Activated T-cell treated with anti-CD3 and anti-CD28 coated beads, Interleukin-2, amount 50 U/mL, for 72 hours (primary cell): ENCODE measurements at regions not wholly inside any gene's neighbourhood (a gene's known extent, or its start where the extent isn't known, plus 50 kb on each side); places are given as distances from the start of the nearest gene placed in this dataset.

Source experiments
- ATAC-seq, 2 donors: fragments of 150-1000 bp; cut with Tn5 transposase; replicated peaks in 1 of 2; 2 replicates each; pipeline ENCODE4 v1.10.0; 2021; ENCODE audit warnings: moderate library complexity in 2 of 2, mild to moderate bottlenecking in 1 of 2
- DNase-seq, 2 donors: peaks; one replicate each; pipeline ENCODE4 v3.0.0; 2021 to 2022; ENCODE audit warnings: mixed read lengths in 1 of 2
- H3K27ac Mint-ChIP-seq: one replicate; pipeline ENCODE4 v1.8.0; 2022; ENCODE audit warnings: mild to moderate bottlenecking, moderate library complexity, mixed read lengths
- H3K27me3 Mint-ChIP-seq: one replicate; pipeline ENCODE4 v1.8.0; 2022; ENCODE audit warnings: low read depth, mixed read lengths
- H3K36me3 Mint-ChIP-seq, 2 donors: one replicate each; pipeline ENCODE4 v1.8.0; 2022; ENCODE audit warnings: mixed read lengths in 2 of 2, mild to moderate bottlenecking in 1 of 2; ENCODE audit not compliant: insufficient read depth in 2 of 2
- H3K4me1 Mint-ChIP-seq: one replicate; pipeline ENCODE4 v1.8.0; 2022; ENCODE audit warnings: low read depth, mixed read lengths
- H3K4me3 Mint-ChIP-seq, 2 donors: one replicate each; pipeline ENCODE4 v1.8.0; 2022; ENCODE audit warnings: mild to moderate bottlenecking in 2 of 2, mixed read lengths in 2 of 2, moderate library complexity in 2 of 2
- H3K9me3 Mint-ChIP-seq, 2 donors: one replicate each; pipeline ENCODE4 v1.8.0; 2022; ENCODE audit warnings: mixed read lengths in 2 of 2

- ATAC-seq (peak in 1 of 2 donors; percentile 50), DNase-seq (no peak)
- Mint-ChIP-seq H3K4me3 (no peak overlapping the region), H3K36me3 (no peaks in the 10 kb centered on the region), H3K27ac (no peak overlapping the region), H3K27me3 (peaks cover 15% of the 10 kb centered on the region), H3K4me1 (peaks cover 12% of the 10 kb centered on the region), H3K9me3 (peaks cover 0 to 1% of the 10 kb centered on the region in 2 donors)
Observed at GRCh38 chr1:87451229-87451920, 122.7 kb downstream of the LMO4 start.

- ATAC-seq = no peak
- peaks cover 12% of the 10 kb centered on the region for H3K4me1 Mint-ChIP-seq
- H3K27me3 Mint-ChIP-seq = peaks cover 15% of the 10 kb centered on the region
- H3K27ac Mint-ChIP-seq = no peak overlapping the region
- peaks cover 0 to 1% of the 10 kb centered on the region in 2 donors for H3K9me3 Mint-ChIP-seq
- H3K36me3 Mint-ChIP-seq = no peaks in the 10 kb centered on the region
- DNase-seq = no peak
- H3K4me3 Mint-ChIP-seq = no peak overlapping the region
Observed at GRCh38 chr1:87452648-87453047, 124.0 kb downstream of the LMO4 start.

- ATAC-seq (no peak), DNase-seq (no peak)
- H3K36me3 Mint-ChIP-seq = no peaks in the 10 kb centered on the region
- H3K4me1 Mint-ChIP-seq = no peaks in the 10 kb centered on the region
- peaks cover 3 to 4% of the 10 kb centered on the region in 2 donors for H3K9me3 Mint-ChIP-seq
- H3K27ac Mint-ChIP-seq = no peak overlapping the region
- H3K4me3 Mint-ChIP-seq = no peak overlapping the region
- peaks cover 36% of the 10 kb centered on the region for H3K27me3 Mint-ChIP-seq
Observed at GRCh38 chr1:87457408-87457807, 128.7 kb downstream of the LMO4 start.

- H3K4me3 Mint-ChIP-seq = no peak overlapping the region
- H3K36me3 Mint-ChIP-seq = no peaks in the 10 kb centered on the region
- no peak for ATAC-seq
- peaks cover 2 to 4% of the 10 kb centered on the region in 2 donors for H3K9me3 Mint-ChIP-seq
- peaks cover 24% of the 10 kb centered on the region for H3K27me3 Mint-ChIP-seq
- peaks cover 6% of the 10 kb centered on the region for H3K4me1 Mint-ChIP-seq
- H3K27ac Mint-ChIP-seq = no peak overlapping the region
- no peak for DNase-seq
Observed at GRCh38 chr1:87462894-87463293, 134.2 kb downstream of the LMO4 start.

- Mint-ChIP-seq H3K36me3 (no peaks in the 10 kb centered on the region), H3K27ac (no peak overlapping the region), H3K4me3 (peak overlapping the region in 1 of 2 donors; percentile 2), H3K27me3 (peaks cover 19% of the 10 kb centered on the region), H3K4me1 (peaks cover 6% of the 10 kb centered on the region), H3K9me3 (peaks cover 2 to 4% of the 10 kb centered on the region in 2 donors)
- DNase-seq = no peak
- peak in 1 of 2 donors; percentile 39 for ATAC-seq
Observed at GRCh38 chr1:87464022-87464490, 135.4 kb downstream of the LMO4 start.

- ATAC-seq (no peak), DNase-seq (no peak)
- H3K4me1 Mint-ChIP-seq = peaks cover 6% of the 10 kb centered on the region
- no peak overlapping the region for H3K27ac Mint-ChIP-seq
- H3K9me3 Mint-ChIP-seq = no peaks in the 10 kb centered on the region
- H3K27me3 Mint-ChIP-seq = peaks cover 10% of the 10 kb centered on the region
- H3K4me3 Mint-ChIP-seq = no peak overlapping the region
- no peaks in the 10 kb centered on the region for H3K36me3 Mint-ChIP-seq
Observed at GRCh38 chr1:87466621-87467020, 137.9 kb downstream of the LMO4 start.

- H3K4me3 Mint-ChIP-seq = no peak overlapping the region
- H3K4me1 Mint-ChIP-seq = no peaks in the 10 kb centered on the region
- H3K27ac Mint-ChIP-seq = no peak overlapping the region
- H3K9me3 Mint-ChIP-seq = no peaks in the 10 kb centered on the region
- no peak for ATAC-seq
- no peak for DNase-seq
- H3K27me3 Mint-ChIP-seq = no peaks in the 10 kb centered on the region
- H3K36me3 Mint-ChIP-seq = no peaks in the 10 kb centered on the region
Observed at GRCh38 chr1:87472716-87473115, 144.0 kb downstream of the LMO4 start.

- DNase-seq = no peak
- no peak for ATAC-seq
- Mint-ChIP-seq H3K9me3 (no peaks in the 10 kb centered on the region), H3K4me1 (no peaks in the 10 kb centered on the region), H3K27ac (no peak overlapping the region), H3K4me3 (no peak overlapping the region), H3K27me3 (no peaks in the 10 kb centered on the region), H3K36me3 (no peaks in the 10 kb centered on the region)
Observed at GRCh38 chr1:87473203-87473661, 144.6 kb downstream of the LMO4 start.

GRCh38 chr1:87474098-87474497 is 145.4 kb downstream of the LMO4 start:
- Mint-ChIP-seq H3K4me1 (no peaks in the 10 kb centered on the region), H3K27me3 (no peaks in the 10 kb centered on the region), H3K36me3 (no peaks in the 10 kb centered on the region), H3K4me3 (no peak overlapping the region), H3K9me3 (no peaks in the 10 kb centered on the region), H3K27ac (no peak overlapping the region)
- DNase-seq (no peak), ATAC-seq (no peak)

GRCh38 chr1:87478231-87478630 is 149.6 kb downstream of the LMO4 start:
- ATAC-seq (no peak), DNase-seq (no peak)
- H3K4me3 Mint-ChIP-seq = no peak overlapping the region
- H3K36me3 Mint-ChIP-seq = no peaks in the 10 kb centered on the region
- H3K27me3 Mint-ChIP-seq = no peaks in the 10 kb centered on the region
- no peaks in the 10 kb centered on the region for H3K9me3 Mint-ChIP-seq
- no peaks in the 10 kb centered on the region for H3K4me1 Mint-ChIP-seq
- no peak overlapping the region for H3K27ac Mint-ChIP-seq

GRCh38 chr1:87495147-87495546 is 166.5 kb downstream of the LMO4 start:
- H3K4me1 Mint-ChIP-seq = peaks cover 4% of the 10 kb centered on the region
- no peak overlapping the region for H3K4me3 Mint-ChIP-seq
- no peaks in the 10 kb centered on the region for H3K9me3 Mint-ChIP-seq
- no peaks in the 10 kb centered on the region for H3K36me3 Mint-ChIP-seq
- DNase-seq (no peak), ATAC-seq (no peak)
- H3K27ac Mint-ChIP-seq = no peak overlapping the region
- peaks cover 6% of the 10 kb centered on the region for H3K27me3 Mint-ChIP-seq

GRCh38 chr1:87495870-87496269 is 167.2 kb downstream of the LMO4 start:
- Mint-ChIP-seq H3K9me3 (no peaks in the 10 kb centered on the region), H3K4me1 (peaks cover 4% of the 10 kb centered on the region), H3K4me3 (no peak overlapping the region), H3K36me3 (no peaks in the 10 kb centered on the region), H3K27ac (no peak overlapping the region), H3K27me3 (peaks cover 6% of the 10 kb centered on the region)
- DNase-seq (no peak), ATAC-seq (no peak)

GRCh38 chr1:87497380-87498203 is 168.9 kb downstream of the LMO4 start:
- Mint-ChIP-seq H3K4me3 (no peak overlapping the region), H3K27me3 (peaks cover 6% of the 10 kb centered on the region), H3K27ac (no peak overlapping the region), H3K36me3 (no peaks in the 10 kb centered on the region), H3K9me3 (no peaks in the 10 kb centered on the region), H3K4me1 (peaks cover 4% of the 10 kb centered on the region)
- ATAC-seq = no peak
- DNase-seq = no peak
